Activated T-helper 1 cell treated with anti-CD3 and anti-CD28 coated beads, Interleukin-12 subunit alpha, Interleukin-12 subunit beta, Interleukin-2, Interleukin-4 antibody, amounts not matched to agents 30 ng/mL and 10 ng/mL and 1 ng/mL, durations not matched to agents 14 hours and 24 hours and 36 hours (primary cell): ENCODE measurements at regions not wholly inside any gene's neighbourhood (a gene's known extent, or its start where the extent isn't known, plus 50 kb on each side); places are given as distances from the start of the nearest gene placed in this dataset.

ENCODE experiments used
- DNase-seq: peaks from one replicate; pipeline ENCODE4 v3.0.0; 2021; ENCODE audit warnings: low spot score
- H3K27ac Mint-ChIP-seq: one replicate; pipeline ENCODE4 v1.8.0; 2021; ENCODE audit warnings: mild to moderate bottlenecking, mixed read lengths
- H3K27me3 Mint-ChIP-seq: one replicate; pipeline ENCODE4 v1.8.0; 2022; ENCODE audit warnings: mild to moderate bottlenecking, moderate library complexity, mixed read lengths; ENCODE audit not compliant: insufficient read depth
- H3K36me3 Mint-ChIP-seq: one replicate; pipeline ENCODE4 v1.8.0; 2021; ENCODE audit warnings: low read depth, mixed read lengths
- H3K4me1 Mint-ChIP-seq: one replicate; pipeline ENCODE4 v1.8.0; 2021; ENCODE audit warnings: low read depth, mixed read lengths
- H3K4me3 Mint-ChIP-seq: one replicate; pipeline ENCODE4 v1.8.0; 2021; ENCODE audit warnings: mild to moderate bottlenecking, moderate library complexity, mixed read lengths
- H3K9me3 Mint-ChIP-seq: one replicate; pipeline ENCODE4 v1.8.0; 2021; ENCODE audit warnings: mixed read lengths
- intact Hi-C: fragments of 100-400 bp; cut with micrococcal nuclease; formaldehyde crosslinking; loops from one replicate; pipeline ENCODE4 v1.15.1; 2024

DNA sequence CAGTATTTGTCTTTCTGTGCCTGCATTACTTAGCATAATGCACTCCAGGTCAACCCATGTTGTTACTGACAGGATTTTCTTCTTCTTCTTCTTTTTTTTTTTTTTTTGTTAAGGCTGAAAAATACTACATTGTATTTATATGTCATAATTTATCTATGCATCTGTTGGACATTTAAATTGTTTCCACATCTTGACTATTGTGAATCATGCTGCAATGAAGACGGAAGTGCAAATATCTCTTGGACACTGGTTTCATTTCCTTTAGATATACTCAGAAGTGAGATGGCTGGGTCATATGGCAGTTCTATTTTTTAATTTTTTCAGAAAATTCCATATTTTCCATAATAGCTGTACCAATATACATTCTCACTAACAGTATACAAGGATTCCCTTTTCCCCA is 272.7 kb upstream of the PMFBP1 start:
- intact Hi-C loops, result no loop called here
- no peak for DNase-seq
- H3K27ac Mint-ChIP-seq, result no peak overlapping the region

DNA sequence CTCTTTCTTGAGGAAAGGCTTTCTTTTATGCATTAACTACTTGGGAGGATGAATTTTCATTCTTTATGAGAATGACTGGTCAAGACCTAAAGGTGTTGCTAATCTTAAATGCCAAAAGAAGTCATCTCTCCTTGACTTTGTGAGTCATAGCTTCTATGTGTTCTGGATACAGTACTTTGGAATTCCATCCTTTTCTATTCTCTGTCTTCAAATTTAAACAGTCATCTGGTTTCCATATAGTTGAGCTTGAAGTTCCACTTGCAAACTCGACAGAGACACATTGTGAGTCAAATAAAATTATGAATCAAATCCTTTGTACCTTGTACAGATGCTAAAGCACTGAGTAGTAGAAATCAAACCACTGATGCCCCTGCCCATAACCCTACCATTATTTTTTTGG is 271.9 kb upstream of the PMFBP1 start:
- Mint-ChIP-seq H3K36me3 (no peaks in the 10 kb centered on the region), H3K27ac (no peak overlapping the region), H3K27me3 (no peaks in the 10 kb centered on the region), H3K4me1 (no peaks in the 10 kb centered on the region), H3K4me3 (no peak overlapping the region), H3K9me3 (peaks cover 7% of the 10 kb centered on the region)
- intact Hi-C loops, result no loop called here
- DNase-seq, result no peak

More for the DNA sequence above, 272.7 kb upstream of the PMFBP1 start:
- no peaks in the 10 kb centered on the region for H3K4me1 Mint-ChIP-seq
- no peaks in the 10 kb centered on the region for H3K36me3 Mint-ChIP-seq
- H3K9me3 Mint-ChIP-seq, result peaks cover 8% of the 10 kb centered on the region
- no peak overlapping the region for H3K4me3 Mint-ChIP-seq
- H3K27me3 Mint-ChIP-seq, result no peaks in the 10 kb centered on the region

DNA sequence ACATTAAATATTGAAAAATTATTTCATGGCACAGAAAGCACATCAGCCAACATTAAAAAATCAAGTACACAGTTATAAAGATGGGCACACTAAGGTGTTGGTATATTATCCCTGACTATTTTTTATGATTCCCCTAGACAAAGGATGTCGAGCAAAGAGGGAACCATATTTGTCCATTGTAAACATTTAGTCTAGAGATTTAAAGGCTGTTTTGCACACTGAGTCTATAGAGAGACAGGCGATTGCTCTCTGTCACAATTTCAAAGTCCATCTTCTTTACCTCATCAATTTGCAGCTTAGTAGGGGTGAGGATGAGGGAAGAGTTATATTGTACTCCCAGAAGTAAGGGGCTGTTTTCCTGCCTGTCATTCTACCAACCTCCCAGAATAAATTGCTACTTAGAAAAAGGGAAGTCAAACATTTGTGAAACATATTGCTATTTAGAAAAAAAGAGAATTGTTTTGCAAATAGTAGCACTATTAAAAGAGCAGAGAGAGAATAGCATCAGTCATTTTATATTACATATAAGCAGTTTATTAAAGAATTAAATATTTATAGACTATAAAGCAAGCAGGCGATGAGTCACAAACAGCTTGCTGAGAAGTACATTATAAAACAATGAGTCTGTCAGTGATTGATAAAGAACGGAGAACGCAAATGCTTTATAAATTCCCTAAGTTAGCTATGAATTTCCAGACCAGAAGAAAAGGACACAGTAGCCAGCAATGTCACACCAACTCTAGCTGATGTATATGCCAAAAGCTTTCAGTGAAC is 270.6 kb upstream of the PMFBP1 start:
- no peaks in the 10 kb centered on the region for H3K36me3 Mint-ChIP-seq
- intact Hi-C loops, result no loop called here
- no peaks in the 10 kb centered on the region for H3K9me3 Mint-ChIP-seq
- H3K27me3 Mint-ChIP-seq, result no peaks in the 10 kb centered on the region
- DNase-seq, result no peak
- no peaks in the 10 kb centered on the region for H3K4me1 Mint-ChIP-seq
- H3K27ac Mint-ChIP-seq, result no peak overlapping the region
- no peak overlapping the region for H3K4me3 Mint-ChIP-seq

DNA sequence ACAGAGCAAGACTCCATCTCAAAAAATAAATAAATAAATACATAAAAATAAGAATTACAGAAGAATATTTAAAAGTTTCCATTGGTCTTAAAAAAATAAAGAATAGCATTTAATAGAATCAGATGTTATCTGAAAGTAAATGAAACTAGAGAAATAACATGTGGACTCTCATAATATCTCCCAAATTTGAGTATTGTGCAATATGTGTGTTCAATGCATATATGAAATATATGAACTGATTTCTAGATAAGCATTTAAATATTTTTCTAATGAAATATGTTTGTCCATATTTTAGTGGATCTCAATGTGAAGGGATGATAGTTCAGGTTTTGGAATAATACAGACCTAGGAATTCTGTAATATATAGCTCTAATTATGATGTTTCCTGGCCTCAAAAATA is 265.9 kb upstream of the PMFBP1 start:
- Mint-ChIP-seq H3K27me3 (peaks cover 1% of the 10 kb centered on the region), H3K27ac (no peak overlapping the region), H3K4me1 (no peaks in the 10 kb centered on the region), H3K36me3 (no peaks in the 10 kb centered on the region), H3K4me3 (no peak overlapping the region), H3K9me3 (peaks cover 29% of the 10 kb centered on the region)
- no peak for DNase-seq
- intact Hi-C loops, result no loop called here

DNA sequence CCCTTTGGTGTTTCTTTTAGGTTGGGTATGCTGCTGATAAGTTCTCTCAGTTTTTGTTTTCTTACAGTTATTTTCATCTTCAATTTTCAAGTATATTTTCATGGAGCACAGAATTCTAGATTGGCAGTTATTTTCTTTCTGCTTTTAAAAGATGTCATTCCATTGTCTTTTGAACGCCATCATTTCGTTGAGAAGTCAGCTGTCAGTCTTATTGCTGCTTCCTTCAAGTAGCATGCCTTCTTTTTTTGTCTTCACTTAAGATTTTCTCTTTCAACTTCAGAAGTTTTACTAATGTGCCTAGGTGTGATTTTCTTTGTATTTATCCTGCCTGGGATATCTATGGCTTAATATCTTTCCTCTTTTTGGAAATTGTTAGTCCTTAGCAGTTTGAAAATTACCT is 262.2 kb upstream of the PMFBP1 start:
- Mint-ChIP-seq H3K4me3 (no peak overlapping the region), H3K27me3 (peaks cover 1% of the 10 kb centered on the region), H3K9me3 (peaks cover 29% of the 10 kb centered on the region), H3K4me1 (no peaks in the 10 kb centered on the region), H3K36me3 (no peaks in the 10 kb centered on the region), H3K27ac (no peak overlapping the region)
- DNase-seq, result no peak
- intact Hi-C loops, result no loop called here

DNA sequence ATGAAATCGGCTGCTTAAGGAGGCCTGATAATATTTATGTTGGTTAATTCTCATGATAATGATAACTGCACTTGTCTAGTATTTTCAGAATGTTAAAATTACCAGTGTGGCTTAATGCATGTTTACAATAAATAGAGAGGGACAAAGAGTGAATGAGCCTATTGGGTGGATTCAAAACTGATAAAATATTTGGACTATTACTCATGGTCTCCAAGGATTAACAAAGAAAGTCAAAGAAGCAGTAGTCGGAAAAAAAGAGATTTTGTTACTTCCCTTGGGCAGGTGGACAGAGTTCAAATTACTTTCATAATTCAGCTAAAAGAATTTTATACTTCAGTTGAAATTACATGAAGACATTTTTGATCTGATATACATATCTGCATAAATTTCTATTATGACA is 258.2 kb upstream of the PMFBP1 start:
- DNase-seq, result no peak
- Mint-ChIP-seq H3K4me3 (no peak overlapping the region), H3K36me3 (no peaks in the 10 kb centered on the region), H3K4me1 (no peaks in the 10 kb centered on the region), H3K27me3 (no peaks in the 10 kb centered on the region), H3K9me3 (peaks cover 20% of the 10 kb centered on the region), H3K27ac (no peak overlapping the region)
- intact Hi-C loops, result no loop called here

DNA sequence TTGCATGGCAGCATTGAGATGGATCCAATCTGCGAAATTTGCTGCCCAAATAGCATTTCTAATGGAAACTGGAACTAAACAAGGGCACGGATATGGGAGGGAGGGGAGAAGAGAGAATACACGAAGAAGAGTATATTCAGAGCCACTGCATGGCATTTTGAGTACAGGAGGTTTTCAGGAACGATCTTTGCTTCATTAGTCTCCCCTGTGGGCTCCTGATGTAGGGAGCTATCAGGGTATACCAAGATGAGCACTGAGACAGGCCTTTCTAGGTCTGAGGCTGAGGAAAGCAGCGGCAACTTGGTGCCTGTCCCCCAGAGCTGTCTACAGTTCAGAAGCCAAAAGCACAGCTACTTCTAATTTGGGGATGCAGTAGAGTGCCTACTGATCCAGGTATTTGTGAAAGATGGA is 257.7 kb upstream of the PMFBP1 start:
- H3K27me3 Mint-ChIP-seq, result no peaks in the 10 kb centered on the region
- H3K4me3 Mint-ChIP-seq, result no peak overlapping the region
- DNase-seq, result no peak
- no peaks in the 10 kb centered on the region for H3K36me3 Mint-ChIP-seq
- no peak overlapping the region for H3K27ac Mint-ChIP-seq
- peaks cover 16% of the 10 kb centered on the region for H3K9me3 Mint-ChIP-seq
- no peaks in the 10 kb centered on the region for H3K4me1 Mint-ChIP-seq
- intact Hi-C loops, result no loop called here

DNA sequence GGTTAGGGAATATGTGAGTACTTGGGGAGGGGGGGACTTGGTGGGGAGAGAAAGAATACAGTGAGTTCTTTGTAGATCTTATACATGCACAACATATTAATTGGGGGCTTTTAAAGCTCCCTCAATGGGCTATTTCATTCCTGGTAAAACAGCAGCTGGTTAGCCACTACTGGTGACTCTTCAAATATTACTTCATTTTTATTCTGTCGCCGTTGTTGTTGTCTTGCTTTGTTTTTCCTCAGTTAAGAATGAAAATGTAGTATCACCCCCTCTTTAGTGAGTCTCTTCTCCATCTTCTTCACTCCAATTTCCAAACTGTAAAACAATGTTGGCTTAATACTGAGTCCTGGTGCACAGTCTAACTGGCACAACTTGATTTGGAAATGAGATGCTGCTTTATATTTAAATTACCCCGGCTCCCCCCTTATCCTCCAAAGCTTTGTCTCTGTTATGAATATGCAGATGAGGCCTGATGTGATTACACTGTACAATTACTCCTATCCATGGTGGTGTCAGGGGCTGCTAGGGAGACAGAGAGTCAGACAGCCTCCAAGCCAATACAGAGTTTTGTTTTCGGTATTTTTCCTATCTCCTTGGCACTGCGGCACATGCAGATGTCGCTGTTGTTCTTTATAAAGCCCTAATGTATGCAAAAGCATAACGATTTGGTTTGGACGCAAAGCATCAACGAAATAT is 256.9 kb upstream of the PMFBP1 start:
- peaks cover 9% of the 10 kb centered on the region for H3K9me3 Mint-ChIP-seq
- H3K27me3 Mint-ChIP-seq, result no peaks in the 10 kb centered on the region
- intact Hi-C loops, result no loop called here
- H3K27ac Mint-ChIP-seq, result no peak overlapping the region
- no peak for DNase-seq
- no peaks in the 10 kb centered on the region for H3K4me1 Mint-ChIP-seq
- no peaks in the 10 kb centered on the region for H3K36me3 Mint-ChIP-seq
- H3K4me3 Mint-ChIP-seq, result no peak overlapping the region

DNA sequence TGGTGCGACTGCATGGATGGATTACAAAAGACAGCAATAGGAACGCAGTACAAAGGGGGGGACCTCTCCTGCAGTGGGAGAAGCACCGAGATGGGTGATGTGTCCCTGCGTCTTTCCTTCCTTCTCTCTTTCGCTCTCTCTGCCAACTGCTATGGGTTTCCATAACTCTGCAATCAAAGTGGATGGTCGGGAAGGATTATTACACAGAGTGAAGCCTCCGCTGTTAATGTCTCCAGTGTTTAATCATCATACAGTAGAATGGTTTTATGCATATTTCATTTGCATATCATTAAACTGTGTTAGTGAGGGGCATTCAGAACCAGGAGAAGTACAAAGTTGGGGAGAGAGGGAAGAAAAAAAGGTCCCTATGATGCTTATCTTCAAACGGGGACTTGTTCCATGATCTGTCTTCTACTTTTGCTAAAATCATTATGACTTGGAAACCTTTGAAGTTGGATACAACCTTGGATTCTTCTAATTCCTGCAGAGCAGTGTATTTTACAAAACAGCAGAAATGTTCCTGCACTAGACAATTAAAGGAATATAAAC is 255.9 kb upstream of the PMFBP1 start:
- Mint-ChIP-seq H3K27me3 (no peaks in the 10 kb centered on the region), H3K4me1 (no peaks in the 10 kb centered on the region), H3K9me3 (peaks cover 8% of the 10 kb centered on the region), H3K36me3 (no peaks in the 10 kb centered on the region), H3K4me3 (no peak overlapping the region), H3K27ac (no peak overlapping the region)
- intact Hi-C loops, result no loop called here
- no peak for DNase-seq

DNA sequence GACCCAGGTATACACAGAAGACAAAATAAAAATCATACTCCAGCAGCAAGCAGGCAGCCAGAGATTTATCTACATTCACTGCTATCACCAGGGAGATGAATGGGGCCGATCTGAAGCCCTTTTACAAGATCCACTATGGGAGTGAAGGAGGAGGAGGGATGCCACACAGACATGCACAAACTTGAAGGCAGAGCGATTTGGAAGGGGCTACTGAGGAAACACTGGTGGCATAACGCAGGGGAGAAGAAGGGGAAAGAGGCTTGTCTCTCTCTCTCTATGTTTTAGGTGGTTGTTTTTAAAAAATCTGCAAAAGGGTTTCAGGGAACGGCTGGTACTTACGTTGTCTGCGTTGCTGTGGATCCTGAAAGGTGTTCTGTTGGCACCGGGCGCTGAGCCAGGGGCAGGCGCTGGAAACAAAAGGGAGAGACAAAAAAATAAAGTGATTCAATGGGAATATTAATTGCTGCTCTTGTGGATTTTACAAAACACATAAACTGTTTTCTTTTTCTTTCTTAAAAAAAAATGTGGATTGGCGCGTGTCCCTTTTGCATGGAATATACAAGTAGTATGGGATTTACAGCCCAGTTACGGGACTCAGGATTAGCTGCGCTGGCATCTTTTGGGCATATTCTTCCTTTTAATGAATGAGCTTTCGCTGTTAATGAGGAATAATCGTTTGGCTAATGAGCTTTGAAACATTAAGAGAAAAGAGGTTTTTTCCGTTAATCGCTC is 255.3 kb upstream of the PMFBP1 start:
- no peaks in the 10 kb centered on the region for H3K36me3 Mint-ChIP-seq
- no peak for DNase-seq
- no peaks in the 10 kb centered on the region for H3K27me3 Mint-ChIP-seq
- H3K27ac Mint-ChIP-seq, result no peak overlapping the region
- no peak overlapping the region for H3K4me3 Mint-ChIP-seq
- peaks cover 10% of the 10 kb centered on the region for H3K9me3 Mint-ChIP-seq
- no peaks in the 10 kb centered on the region for H3K4me1 Mint-ChIP-seq
- intact Hi-C loops, result no loop called here

DNA sequence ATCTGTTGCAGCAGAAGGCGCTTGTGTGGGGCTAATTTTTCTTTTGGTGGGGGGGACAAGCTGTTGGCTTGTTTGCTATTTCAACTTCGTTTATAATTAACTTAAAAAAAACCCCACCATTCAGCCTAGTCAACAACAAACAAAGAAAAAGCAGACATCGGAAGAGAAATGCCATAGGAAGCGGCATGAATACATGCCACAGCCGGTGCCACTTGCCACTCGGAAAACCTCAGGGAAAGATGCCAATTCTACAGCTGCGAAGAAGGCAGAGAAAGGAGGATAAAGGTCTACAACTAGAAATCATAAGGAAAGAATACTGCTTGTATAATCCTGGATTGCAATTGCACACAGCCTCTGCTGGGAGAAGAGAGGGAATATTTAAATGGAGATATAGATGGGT is 254.4 kb upstream of the PMFBP1 start:
- H3K36me3 Mint-ChIP-seq, result no peaks in the 10 kb centered on the region
- peaks cover 10% of the 10 kb centered on the region for H3K9me3 Mint-ChIP-seq
- no peak overlapping the region for H3K27ac Mint-ChIP-seq

DNA sequence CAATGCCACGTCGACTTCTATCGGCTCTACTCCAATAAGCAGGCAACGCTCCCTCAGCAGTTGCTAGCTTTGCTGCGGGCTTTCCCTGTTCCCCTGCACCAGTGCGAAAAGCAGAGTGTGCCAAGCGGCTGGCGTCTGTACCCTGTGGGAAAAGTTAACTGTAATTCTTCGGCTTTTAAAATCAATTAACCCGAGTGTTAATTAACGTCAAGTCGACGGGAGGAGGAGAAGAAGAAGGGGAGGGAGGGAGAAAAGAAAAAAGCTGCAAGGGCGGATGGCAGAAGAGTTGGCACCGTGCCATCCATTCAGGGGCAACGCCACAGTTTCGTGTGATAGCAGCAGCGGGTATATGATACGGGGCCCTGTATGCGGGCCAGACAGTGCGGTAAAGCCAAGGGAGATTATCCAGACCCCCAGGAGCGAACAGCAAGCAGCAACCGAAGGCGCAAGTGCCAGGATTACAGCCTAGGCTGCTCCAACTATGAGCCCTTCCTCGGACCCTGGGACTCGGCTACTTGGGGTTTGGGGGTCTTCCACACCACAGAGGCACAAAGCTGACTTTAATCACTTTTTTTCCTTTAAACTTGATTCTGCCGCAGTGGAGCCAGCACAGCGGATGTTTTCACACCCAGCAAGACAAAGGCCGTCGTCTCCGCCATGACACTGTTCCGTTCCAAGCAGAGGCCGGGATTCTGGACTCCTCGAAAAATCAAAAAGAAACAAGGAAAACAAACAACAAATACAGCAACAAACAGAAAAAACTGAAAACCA is 253.8 kb upstream of the PMFBP1 start:
- peaks cover 10% of the 10 kb centered on the region for H3K9me3 Mint-ChIP-seq
- intact Hi-C loops, result no loop called here
- H3K36me3 Mint-ChIP-seq, result no peaks in the 10 kb centered on the region
- DNase-seq, result no peak
- no peak overlapping the region for H3K4me3 Mint-ChIP-seq
- no peak overlapping the region for H3K27ac Mint-ChIP-seq
- no peaks in the 10 kb centered on the region for H3K27me3 Mint-ChIP-seq
- no peaks in the 10 kb centered on the region for H3K4me1 Mint-ChIP-seq

More for the DNA sequence above, 254.4 kb upstream of the PMFBP1 start:
- intact Hi-C loops, result no loop called here
- DNase-seq, result no peak
- H3K27me3 Mint-ChIP-seq, result no peaks in the 10 kb centered on the region
- no peak overlapping the region for H3K4me3 Mint-ChIP-seq
- no peaks in the 10 kb centered on the region for H3K4me1 Mint-ChIP-seq
